ENCODE measurements at regions not wholly inside any gene's neighbourhood (a gene's known extent, or its start where the extent isn't known, plus 50 kb on each side); places are given as distances from the start of the nearest gene placed in this dataset.

DNA sequence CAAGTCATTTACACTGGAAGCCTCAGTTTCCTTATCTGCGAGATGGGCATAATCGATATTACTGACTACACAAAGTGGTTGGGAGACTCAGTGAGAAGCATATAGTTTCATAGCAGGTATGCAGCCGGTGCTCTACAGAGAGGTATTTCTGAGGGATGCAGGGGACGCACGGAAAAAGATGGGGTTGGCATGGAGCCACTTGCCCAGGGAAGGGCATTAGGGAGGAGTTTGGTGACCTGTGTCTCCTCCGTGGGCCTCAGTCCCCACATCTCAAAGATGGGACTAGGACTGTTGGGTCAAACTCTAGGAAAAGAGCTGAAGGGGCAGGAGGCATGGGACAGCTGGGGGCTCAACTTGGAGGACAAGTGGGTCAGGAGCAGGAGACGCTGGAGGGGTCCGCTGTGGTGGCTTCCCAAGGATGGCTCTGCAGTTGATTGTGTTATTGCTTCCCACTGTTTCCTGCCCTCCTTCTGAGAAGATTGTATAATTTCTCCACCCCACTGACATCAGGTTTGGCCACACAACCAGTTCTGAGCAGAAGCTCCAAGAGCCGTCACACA lies 158.6 kb upstream of the ALDH1B1 start:
- DNase-seq (ENCODE audit: low read depth) = no peak
- TF ChIP-seq, protein P1, sequence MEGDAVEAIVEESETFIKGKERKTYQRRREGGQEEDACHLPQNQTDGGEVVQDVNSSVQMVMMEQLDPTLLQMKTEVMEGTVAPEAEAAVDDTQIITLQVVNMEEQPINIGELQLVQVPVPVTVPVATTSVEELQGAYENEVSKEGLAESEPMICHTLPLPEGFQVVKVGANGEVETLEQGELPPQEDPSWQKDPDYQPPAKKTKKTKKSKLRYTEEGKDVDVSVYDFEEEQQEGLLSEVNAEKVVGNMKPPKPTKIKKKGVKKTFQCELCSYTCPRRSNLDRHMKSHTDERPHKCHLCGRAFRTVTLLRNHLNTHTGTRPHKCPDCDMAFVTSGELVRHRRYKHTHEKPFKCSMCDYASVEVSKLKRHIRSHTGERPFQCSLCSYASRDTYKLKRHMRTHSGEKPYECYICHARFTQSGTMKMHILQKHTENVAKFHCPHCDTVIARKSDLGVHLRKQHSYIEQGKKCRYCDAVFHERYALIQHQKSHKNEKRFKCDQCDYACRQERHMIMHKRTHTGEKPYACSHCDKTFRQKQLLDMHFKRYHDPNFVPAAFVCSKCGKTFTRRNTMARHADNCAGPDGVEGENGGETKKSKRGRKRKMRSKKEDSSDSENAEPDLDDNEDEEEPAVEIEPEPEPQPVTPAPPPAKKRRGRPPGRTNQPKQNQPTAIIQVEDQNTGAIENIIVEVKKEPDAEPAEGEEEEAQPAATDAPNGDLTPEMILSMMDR (IDR thresholded peaks at IDR 0.05; ENCODE audit: insufficient read depth, low read depth, low read length, missing control alignments) = no peak
- no peak overlapping the region for H3K4me3 ChIP-seq (ENCODE audit: low read length)

DNA sequence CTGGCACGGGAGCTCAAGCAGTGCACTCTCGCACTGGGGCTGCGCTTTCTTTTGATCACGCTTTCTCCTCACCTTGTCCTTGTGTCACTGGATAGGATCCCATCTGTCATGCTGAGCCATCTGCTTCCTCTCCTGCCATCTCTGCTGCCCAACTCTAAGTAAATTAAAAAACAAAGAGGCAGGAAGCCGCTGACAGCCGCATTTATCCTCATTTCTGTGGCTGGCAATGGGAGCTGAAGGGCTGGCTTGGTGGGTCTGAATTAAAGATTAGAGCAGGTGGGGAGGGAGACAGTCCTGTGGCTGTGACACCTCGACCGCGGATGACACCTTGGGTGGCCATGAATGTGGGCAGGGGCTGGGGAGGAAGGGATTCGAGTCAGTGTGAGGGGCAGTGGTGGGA lies 159.2 kb upstream of the ALDH1B1 start:
- no peak for DNase-seq (ENCODE audit: low read depth)
- TF ChIP-seq, protein P1 (IDR thresholded peaks at IDR 0.05; ENCODE audit: insufficient read depth, low read depth, low read length, missing control alignments) = no peak
- no peak overlapping the region for H3K4me3 ChIP-seq (ENCODE audit: low read length)

DNA sequence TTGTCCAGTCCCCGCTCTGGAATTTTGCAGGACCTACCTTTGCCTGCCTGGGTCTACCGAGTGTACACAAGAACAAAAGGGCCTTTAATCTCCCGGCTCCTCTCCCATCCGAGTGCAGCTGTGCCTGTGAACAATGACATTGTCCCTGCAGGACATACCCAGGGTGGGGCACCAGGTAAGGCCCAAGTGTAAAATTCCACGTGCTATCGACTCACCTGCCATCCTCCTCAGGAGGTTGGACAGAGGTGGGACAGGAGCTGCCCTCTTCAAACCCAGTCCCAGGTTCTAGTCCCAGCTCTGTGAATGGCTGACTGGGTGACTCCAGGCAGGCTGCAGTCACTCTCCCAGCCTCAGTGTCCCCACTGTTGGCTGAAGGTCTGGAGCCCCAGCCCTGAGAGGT lies 159.6 kb upstream of the ALDH1B1 start:
- TF ChIP-seq, protein P1 (IDR thresholded peaks at IDR 0.05; ENCODE audit: insufficient read depth, low read depth, low read length, missing control alignments) = no peak
- DNase-seq (ENCODE audit: low read depth) = no peak
- no peak overlapping the region for H3K4me3 ChIP-seq (ENCODE audit: low read length)

DNA sequence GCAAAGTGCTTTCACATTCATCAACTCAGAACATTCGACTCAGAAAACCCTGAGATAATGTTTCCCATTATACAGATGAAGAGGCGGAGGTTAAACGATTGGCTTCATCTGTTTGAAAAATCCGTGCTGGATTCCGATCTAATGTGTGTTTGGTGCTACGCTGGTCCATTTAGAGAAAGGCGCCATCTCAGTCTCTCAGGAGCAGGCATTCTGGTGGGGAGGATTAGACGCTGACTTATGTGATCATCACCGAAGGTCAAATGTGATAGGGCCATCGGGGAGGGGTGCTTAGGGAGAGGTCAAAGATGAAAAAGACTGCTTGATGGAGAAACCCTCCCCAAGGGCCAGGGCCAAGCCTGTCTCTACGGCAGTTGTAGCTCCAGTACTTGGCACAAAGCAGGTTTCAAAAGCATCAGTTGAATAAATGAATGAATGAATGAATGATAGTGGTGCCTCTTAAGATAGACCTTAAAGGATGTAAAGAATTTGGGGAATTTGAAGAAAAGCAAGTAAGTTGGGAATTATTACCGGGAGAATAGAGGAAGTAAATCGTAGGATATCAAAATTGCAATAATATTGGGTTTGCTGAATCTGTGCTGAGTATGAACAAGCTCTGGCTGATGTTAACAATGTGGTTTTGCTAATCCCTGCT lies 160.6 kb upstream of the SHB start:
- TF ChIP-seq, protein P1 (IDR thresholded peaks at IDR 0.05; ENCODE audit: insufficient read depth, low read depth, low read length, missing control alignments) = no peak
- no peak for DNase-seq (ENCODE audit: low read depth)
- no peak overlapping the region for H3K4me3 ChIP-seq (ENCODE audit: low read length)

DNA sequence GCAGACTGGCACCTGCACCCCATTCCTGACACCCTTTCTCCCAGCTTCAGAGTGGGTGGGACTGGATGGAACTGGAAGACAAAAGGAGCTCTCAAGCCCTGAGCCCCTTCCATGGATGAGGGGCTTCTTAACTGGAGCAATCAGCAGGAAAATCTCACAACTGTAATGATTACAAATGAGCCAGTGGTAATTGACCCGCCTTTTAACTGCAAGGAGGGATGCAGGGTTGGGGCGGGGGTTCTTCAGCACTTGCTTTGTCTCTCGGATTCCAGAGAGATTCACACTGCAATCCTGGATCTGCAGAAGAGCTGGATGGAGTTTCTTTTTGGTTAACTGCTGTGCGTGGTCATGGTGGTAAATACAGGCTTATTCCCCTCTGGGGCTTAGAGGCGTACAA lies 160.1 kb upstream of the SHB start:
- DNase-seq (ENCODE audit: low read depth) = no peak
- TF ChIP-seq, protein P1 (IDR thresholded peaks at IDR 0.05; ENCODE audit: insufficient read depth, low read depth, low read length, missing control alignments) = no peak
- no peak overlapping the region for H3K4me3 ChIP-seq (ENCODE audit: low read length)

DNA sequence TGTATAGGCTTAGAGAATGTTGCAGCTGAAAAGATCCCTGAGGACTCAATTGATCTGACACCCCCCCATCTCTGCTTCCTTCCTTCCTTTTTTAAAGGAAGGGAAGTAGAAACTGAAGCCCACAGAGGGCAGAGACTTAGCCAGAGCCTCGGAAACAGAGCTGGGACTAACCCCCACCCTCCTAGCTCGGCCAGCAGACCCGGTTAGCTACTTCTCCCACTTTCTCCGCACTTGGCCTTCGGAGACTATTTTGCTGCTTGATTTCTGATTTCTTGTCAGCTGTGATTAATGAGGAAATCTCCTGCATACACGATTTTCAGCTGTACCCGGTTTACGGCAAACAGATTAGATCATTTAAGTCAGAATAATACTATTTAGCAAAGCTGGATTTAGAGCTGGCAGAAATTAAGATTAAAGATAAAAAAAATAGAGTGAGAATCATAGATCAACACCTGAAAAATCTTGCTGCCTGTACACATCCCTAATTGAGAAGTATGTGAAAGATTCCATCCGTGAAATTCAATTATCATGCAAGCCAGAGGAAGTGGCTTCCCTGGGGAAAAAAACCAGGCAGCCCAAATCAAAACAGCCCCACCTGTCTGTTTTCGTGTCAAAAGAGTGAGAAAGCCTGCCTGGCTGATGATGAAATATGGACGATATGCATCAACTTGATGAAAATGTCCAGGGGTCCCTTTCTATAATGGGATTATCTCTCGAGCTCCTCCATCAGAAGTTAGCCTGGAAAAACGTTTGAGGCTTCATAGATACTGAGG lies 159.5 kb upstream of the SHB start:
- DNase-seq (ENCODE audit: low read depth) = no peak
- TF ChIP-seq, protein P1 (IDR thresholded peaks at IDR 0.05; ENCODE audit: insufficient read depth, low read depth, low read length, missing control alignments) = no peak
- no peak overlapping the region for H3K4me3 ChIP-seq (ENCODE audit: low read length)
